Stomach (tissue), 4 donors: ENCODE measurements at regions not wholly inside any gene's neighbourhood (a gene's known extent, or its start where the extent isn't known, plus 50 kb on each side); places are given as distances from the start of the nearest gene placed in this dataset.

Experiments
- CTCF ChIP-seq, 7 experiments: fragments of 450-650 bp in 4 of 7; fragments of 200-600 bp in 3 of 7; sonication (generic) in 3 of 7; IDR thresholded peaks; one replicate each; pipeline ENCODE4 v1.5.1; 2016 to 2019; ENCODE audit warnings: antibody characterized with exemption in 7 of 7, control low read depth in 2 of 7, mild to moderate bottlenecking in 1 of 7
- POLR2A ChIP-seq, 4 donors: fragments of 450-650 bp; IDR thresholded peaks; one replicate each; pipeline ENCODE4 v1.6.1; 2016; ENCODE audit warnings: antibody characterized with exemption in 4 of 4, control low read depth in 2 of 4, mild to moderate bottlenecking in 1 of 4, moderate library complexity in 1 of 4

GRCh38 chr3:65201926-65202325, 514.1 kb upstream of the ADAMTS9 start:
- TF ChIP-seq CTCF (IDR thresholded peaks at IDR 0.05): no peak
- TF ChIP-seq POLR2A (IDR thresholded peaks at IDR 0.05): no peak
